SK-N-SH (cell line): ENCODE measurements at regions not wholly inside any gene's neighbourhood (a gene's known extent, or its start where the extent isn't known, plus 50 kb on each side); places are given as distances from the start of the nearest gene placed in this dataset.

Source experiments
- ELF1 ChIP-seq: IDR thresholded peaks from 2 replicates; pipeline ENCODE4 v1.4.0; 2012
- EZH2phosphoT487 ChIP-seq: fragments of 200-600 bp; sonication (generic); IDR thresholded peaks from 2 replicates; pipeline ENCODE4 v1.6.1; 2017; ENCODE audit warnings: low read depth, mixed run types, mild to moderate bottlenecking, antibody characterized with exemption, moderate library complexity, borderline replicate concordance
- POLR2AphosphoS5 ChIP-seq: IDR thresholded peaks from 2 replicates; pipeline ENCODE4 v1.6.1; 2012; ENCODE audit warnings: low read depth, low read length
- YY1 ChIP-seq: IDR thresholded peaks from 2 replicates; pipeline ENCODE4 v1.4.0; 2012; ENCODE audit warnings: low read depth, mild to moderate bottlenecking
- TF ChIP-seq, protein P1 (sequence below): fragments of 200-600 bp; sonication (generic); IDR thresholded peaks from 2 replicates; pipeline ENCODE4 v1.6.1; 2017; ENCODE audit warnings: antibody characterized with exemption, mild to moderate bottlenecking, moderate library complexity
- TF ChIP-seq, protein P2 (sequence below): IDR thresholded peaks from 2 replicates; pipeline ENCODE4 v1.6.1; 2012; ENCODE audit warnings: mild to moderate bottlenecking, low read depth, low read length, moderate library complexity

GRCh38 chr4:60663769-60664168, 536.4 kb upstream of the ADGRL3 start:
- TF ChIP-seq, protein P1, sequence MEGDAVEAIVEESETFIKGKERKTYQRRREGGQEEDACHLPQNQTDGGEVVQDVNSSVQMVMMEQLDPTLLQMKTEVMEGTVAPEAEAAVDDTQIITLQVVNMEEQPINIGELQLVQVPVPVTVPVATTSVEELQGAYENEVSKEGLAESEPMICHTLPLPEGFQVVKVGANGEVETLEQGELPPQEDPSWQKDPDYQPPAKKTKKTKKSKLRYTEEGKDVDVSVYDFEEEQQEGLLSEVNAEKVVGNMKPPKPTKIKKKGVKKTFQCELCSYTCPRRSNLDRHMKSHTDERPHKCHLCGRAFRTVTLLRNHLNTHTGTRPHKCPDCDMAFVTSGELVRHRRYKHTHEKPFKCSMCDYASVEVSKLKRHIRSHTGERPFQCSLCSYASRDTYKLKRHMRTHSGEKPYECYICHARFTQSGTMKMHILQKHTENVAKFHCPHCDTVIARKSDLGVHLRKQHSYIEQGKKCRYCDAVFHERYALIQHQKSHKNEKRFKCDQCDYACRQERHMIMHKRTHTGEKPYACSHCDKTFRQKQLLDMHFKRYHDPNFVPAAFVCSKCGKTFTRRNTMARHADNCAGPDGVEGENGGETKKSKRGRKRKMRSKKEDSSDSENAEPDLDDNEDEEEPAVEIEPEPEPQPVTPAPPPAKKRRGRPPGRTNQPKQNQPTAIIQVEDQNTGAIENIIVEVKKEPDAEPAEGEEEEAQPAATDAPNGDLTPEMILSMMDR = no peak
- TF ChIP-seq POLR2AphosphoS5 (no peak), ELF1 (no peak), EZH2phosphoT487 (no peak), YY1 (no peak)
- TF ChIP-seq, protein P2, sequence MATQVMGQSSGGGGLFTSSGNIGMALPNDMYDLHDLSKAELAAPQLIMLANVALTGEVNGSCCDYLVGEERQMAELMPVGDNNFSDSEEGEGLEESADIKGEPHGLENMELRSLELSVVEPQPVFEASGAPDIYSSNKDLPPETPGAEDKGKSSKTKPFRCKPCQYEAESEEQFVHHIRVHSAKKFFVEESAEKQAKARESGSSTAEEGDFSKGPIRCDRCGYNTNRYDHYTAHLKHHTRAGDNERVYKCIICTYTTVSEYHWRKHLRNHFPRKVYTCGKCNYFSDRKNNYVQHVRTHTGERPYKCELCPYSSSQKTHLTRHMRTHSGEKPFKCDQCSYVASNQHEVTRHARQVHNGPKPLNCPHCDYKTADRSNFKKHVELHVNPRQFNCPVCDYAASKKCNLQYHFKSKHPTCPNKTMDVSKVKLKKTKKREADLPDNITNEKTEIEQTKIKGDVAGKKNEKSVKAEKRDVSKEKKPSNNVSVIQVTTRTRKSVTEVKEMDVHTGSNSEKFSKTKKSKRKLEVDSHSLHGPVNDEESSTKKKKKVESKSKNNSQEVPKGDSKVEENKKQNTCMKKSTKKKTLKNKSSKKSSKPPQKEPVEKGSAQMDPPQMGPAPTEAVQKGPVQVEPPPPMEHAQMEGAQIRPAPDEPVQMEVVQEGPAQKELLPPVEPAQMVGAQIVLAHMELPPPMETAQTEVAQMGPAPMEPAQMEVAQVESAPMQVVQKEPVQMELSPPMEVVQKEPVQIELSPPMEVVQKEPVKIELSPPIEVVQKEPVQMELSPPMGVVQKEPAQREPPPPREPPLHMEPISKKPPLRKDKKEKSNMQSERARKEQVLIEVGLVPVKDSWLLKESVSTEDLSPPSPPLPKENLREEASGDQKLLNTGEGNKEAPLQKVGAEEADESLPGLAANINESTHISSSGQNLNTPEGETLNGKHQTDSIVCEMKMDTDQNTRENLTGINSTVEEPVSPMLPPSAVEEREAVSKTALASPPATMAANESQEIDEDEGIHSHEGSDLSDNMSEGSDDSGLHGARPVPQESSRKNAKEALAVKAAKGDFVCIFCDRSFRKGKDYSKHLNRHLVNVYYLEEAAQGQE = no peak
